ENCODE measurements at regions not wholly inside any gene's neighbourhood (a gene's known extent, or its start where the extent isn't known, plus 50 kb on each side); places are given as distances from the start of the nearest gene placed in this dataset.

DNA sequence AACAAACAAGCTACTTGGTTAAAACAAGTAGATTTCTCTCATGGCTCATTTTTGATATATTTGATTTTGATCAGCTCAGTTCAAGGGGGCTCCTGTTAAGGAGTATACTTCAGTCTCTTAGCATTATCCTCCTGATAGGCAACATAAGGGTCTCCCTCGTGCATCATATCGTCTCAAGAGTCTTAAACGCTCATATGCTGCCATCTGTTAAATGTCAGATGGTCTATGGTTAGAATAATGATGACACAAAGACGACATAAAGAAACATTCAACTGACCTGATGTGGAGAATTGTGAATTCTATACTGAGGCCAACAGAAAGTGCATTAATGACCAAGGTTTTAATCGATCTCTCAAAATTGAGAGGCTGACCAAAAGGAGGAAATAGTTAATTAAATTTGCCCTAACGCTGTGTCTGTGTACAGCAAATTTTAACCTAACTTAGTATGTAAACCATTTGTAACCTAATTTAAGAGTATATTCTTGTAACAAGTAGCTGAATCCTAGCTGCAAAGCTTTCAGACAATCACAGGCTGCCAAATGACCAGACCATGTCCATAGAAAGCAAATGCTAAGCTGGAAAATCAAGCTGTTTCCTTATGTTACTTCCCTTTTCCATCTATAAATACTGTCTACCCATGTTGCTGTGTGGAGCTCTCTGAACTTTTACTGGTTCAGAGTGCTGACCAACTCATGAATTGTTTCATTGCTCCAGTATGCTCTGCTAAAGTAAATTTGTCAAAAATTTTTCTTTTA lies 1688.5 kb downstream of the GRIK2 start:
- Histone ChIP-seq H3K36me3 (ENCODE audit: control insufficient read depth, insufficient read depth, low read length) (no peaks in the 10 kb centered on the region), H3K27ac (ENCODE audit: low read length) (no peak overlapping the region), H3K4me3 (ENCODE audit: low read length) (no peak overlapping the region), H3K9me3 (ENCODE audit: control insufficient read depth, insufficient read depth, low read length) (no peaks in the 10 kb centered on the region), H3K27me3 (ENCODE audit: control insufficient read depth, insufficient read depth, low read length) (no peaks in the 10 kb centered on the region), H3K4me1 (ENCODE audit: control insufficient read depth, insufficient read depth, low read length) (no peaks in the 10 kb centered on the region)
- no peak for DNase-seq (ENCODE audit: low read depth, low spot score)
- WGBS (ENCODE audit: insufficient coverage, insufficient read length) = no CpG with 5 or more reads among the region's 6 CpGs

DNA sequence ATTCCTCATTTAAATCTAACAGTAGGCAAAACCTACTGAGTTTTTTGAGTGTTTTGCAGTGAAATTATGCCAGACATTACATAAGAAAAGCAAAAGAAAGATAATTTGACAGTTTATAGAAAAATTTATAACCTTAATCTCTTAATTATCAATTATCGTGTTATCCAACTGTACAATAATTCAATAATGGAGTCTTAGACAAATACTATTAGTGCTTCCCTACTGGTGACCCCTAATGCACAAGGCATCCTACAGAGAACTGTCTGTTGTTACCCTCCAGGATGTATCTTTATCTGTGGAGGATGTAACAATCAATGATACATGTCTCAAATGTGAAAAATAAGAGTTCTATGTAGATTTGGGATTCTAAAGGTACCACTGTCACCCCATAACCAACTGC lies 1687.6 kb downstream of the GRIK2 start:
- Histone ChIP-seq H3K27ac (ENCODE audit: low read length) (no peak overlapping the region), H3K9me3 (ENCODE audit: control insufficient read depth, insufficient read depth, low read length) (no peaks in the 10 kb centered on the region), H3K4me1 (ENCODE audit: control insufficient read depth, insufficient read depth, low read length) (no peaks in the 10 kb centered on the region), H3K4me3 (ENCODE audit: low read length) (no peak overlapping the region), H3K36me3 (ENCODE audit: control insufficient read depth, insufficient read depth, low read length) (no peaks in the 10 kb centered on the region), H3K27me3 (ENCODE audit: control insufficient read depth, insufficient read depth, low read length) (no peaks in the 10 kb centered on the region)
- DNase-seq (ENCODE audit: low read depth, low spot score) = no peak
- no CpG with 5 or more reads among the region's 1 CpG for WGBS (ENCODE audit: insufficient coverage, insufficient read length)

DNA sequence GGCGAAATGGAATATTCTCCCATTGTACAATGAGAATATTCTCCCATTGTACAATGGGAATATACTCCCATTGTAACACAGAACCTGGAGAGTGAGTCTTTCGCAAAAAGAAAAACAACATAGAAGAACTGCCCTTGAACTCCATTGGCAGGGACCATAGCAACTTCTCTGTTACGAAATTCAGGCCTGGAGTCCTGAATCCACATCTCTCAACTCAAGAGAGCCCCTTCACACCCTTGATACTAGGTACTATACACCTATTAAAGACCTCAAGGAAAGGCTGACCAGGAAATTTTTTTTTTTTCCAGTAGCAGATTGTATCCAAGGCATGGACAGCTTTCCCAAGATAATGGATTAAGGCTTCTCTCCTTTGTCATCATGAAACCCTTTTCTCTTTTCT lies 1687.0 kb downstream of the GRIK2 start:
- Histone ChIP-seq H3K27ac (ENCODE audit: low read length) (no peak overlapping the region), H3K27me3 (ENCODE audit: control insufficient read depth, insufficient read depth, low read length) (no peaks in the 10 kb centered on the region), H3K4me3 (ENCODE audit: low read length) (no peak overlapping the region), H3K4me1 (ENCODE audit: control insufficient read depth, insufficient read depth, low read length) (no peaks in the 10 kb centered on the region), H3K9me3 (ENCODE audit: control insufficient read depth, insufficient read depth, low read length) (no peaks in the 10 kb centered on the region), H3K36me3 (ENCODE audit: control insufficient read depth, insufficient read depth, low read length) (no peaks in the 10 kb centered on the region)
- no CpG with 5 or more reads among the region's 3 CpGs for WGBS (ENCODE audit: insufficient coverage, insufficient read length)
- DNase-seq (ENCODE audit: low read depth, low spot score) = no peak

DNA sequence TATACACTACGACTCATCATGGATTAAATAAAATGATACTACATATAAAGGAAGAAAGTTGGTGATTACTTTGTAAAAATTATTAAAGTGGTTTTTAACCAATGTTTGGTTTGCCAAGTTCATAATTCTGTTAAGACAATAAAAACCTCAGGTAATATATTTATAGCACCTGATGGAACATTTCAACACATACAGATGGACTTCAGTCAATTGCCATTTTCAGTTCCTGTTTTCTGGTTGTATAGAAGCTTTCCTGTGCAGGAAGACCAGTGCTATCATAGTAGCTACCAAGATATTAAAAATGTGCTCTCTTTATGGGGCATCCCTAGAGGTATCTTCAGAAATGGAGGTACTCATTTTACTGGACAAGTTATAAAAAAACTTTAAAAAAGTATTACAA lies 1686.4 kb downstream of the GRIK2 start:
- no peak overlapping the region for H3K27ac ChIP-seq (ENCODE audit: low read length)
- DNase-seq (ENCODE audit: low read depth, low spot score) = no peak
- no peaks in the 10 kb centered on the region for H3K27me3 ChIP-seq (ENCODE audit: control insufficient read depth, insufficient read depth, low read length)
- H3K9me3 ChIP-seq (ENCODE audit: control insufficient read depth, insufficient read depth, low read length) = no peaks in the 10 kb centered on the region
- H3K4me1 ChIP-seq (ENCODE audit: control insufficient read depth, insufficient read depth, low read length) = no peaks in the 10 kb centered on the region
- no peak overlapping the region for H3K4me3 ChIP-seq (ENCODE audit: low read length)
- no CpG with 5 or more reads among the region's 1 CpG for WGBS (ENCODE audit: insufficient coverage, insufficient read length)
- H3K36me3 ChIP-seq (ENCODE audit: control insufficient read depth, insufficient read depth, low read length) = no peaks in the 10 kb centered on the region

DNA sequence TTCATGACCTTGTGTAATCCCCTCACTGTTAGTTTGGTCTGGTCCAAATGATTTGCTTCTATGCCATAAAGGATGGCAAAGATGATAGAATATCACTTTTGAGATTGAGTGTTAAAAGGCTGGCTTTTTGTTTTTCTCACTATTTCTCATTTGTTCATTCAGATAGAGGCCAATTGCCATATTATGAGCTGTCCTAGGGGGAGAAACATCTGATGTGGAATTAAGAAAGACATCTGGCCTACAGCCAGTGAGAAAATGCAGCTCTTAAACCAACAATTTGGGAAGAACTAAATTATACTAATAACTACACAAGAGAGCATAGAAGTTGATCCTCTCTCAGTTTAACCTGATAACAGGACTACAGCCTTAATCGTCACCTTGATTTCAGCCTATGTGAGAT lies 1668.6 kb downstream of the GRIK2 start:
- WGBS (ENCODE audit: insufficient coverage, insufficient read length) = no CpG with 5 or more reads among the region's 1 CpG
- no peak overlapping the region for H3K4me3 ChIP-seq (ENCODE audit: low read length)
- no peak for DNase-seq (ENCODE audit: low read depth, low spot score)

DNA sequence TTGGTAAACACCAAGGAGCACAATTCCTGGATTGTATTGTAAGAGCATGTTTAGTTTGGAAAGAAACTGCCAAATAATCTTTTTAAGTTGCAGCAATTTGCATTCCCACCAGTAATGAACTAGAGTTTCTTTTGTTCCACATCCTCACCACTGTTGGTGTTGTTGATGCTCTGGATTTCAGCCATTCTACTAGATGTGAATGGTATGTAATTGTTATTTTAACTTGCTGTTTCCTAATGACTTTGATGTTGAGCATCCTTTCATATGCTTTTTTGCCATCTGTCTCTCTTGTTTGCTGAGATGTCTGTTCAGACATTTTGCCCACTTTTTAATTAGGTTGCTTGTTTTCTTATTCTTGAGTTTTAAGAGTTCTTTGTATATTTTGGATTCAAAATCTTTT lies 1654.1 kb downstream of the GRIK2 start:
- Histone ChIP-seq H3K4me3 (ENCODE audit: low read length) (no peak overlapping the region), H3K27me3 (ENCODE audit: control insufficient read depth, insufficient read depth, low read length) (no peaks in the 10 kb centered on the region), H3K9me3 (ENCODE audit: control insufficient read depth, insufficient read depth, low read length) (no peaks in the 10 kb centered on the region), H3K27ac (ENCODE audit: low read length) (no peak overlapping the region), H3K36me3 (ENCODE audit: control insufficient read depth, insufficient read depth, low read length) (no peaks in the 10 kb centered on the region), H3K4me1 (ENCODE audit: control insufficient read depth, insufficient read depth, low read length) (no peaks in the 10 kb centered on the region)
- no peak for DNase-seq (ENCODE audit: low read depth, low spot score)

More for the DNA sequence above, 1668.6 kb downstream of the GRIK2 start:
- Histone ChIP-seq H3K27ac (ENCODE audit: low read length) (no peak overlapping the region), H3K4me1 (ENCODE audit: control insufficient read depth, insufficient read depth, low read length) (no peaks in the 10 kb centered on the region), H3K27me3 (ENCODE audit: control insufficient read depth, insufficient read depth, low read length) (no peaks in the 10 kb centered on the region), H3K36me3 (ENCODE audit: control insufficient read depth, insufficient read depth, low read length) (no peaks in the 10 kb centered on the region), H3K9me3 (ENCODE audit: control insufficient read depth, insufficient read depth, low read length) (no peaks in the 10 kb centered on the region)

DNA sequence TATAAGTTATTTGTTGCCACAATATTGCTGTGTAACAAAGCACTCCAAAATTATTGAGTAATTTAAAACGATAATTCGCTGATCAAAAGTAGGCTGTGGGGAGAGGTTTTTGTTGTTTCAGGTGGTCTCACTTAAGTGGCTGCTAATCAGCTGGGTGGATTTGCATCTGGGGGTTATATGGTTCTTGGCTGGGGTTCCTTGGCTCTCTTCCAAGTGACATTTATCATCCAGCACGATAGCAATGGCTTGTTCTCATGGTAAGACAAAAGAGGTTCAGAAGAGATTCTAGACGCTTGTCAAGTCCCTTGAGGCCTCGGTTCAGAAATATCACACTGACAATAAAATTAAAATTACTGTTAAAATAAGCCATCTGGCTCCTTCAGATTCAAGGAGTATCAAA lies 1648.8 kb downstream of the GRIK2 start:
- Histone ChIP-seq H3K4me1 (ENCODE audit: control insufficient read depth, insufficient read depth, low read length) (no peaks in the 10 kb centered on the region), H3K4me3 (ENCODE audit: low read length) (no peak overlapping the region), H3K27me3 (ENCODE audit: control insufficient read depth, insufficient read depth, low read length) (no peaks in the 10 kb centered on the region), H3K9me3 (ENCODE audit: control insufficient read depth, insufficient read depth, low read length) (no peaks in the 10 kb centered on the region), H3K27ac (ENCODE audit: low read length) (no peak overlapping the region), H3K36me3 (ENCODE audit: control insufficient read depth, insufficient read depth, low read length) (no peaks in the 10 kb centered on the region)
- no CpG with 5 or more reads among the region's 5 CpGs for WGBS (ENCODE audit: insufficient coverage, insufficient read length)
- DNase-seq (ENCODE audit: low read depth, low spot score) = no peak

DNA sequence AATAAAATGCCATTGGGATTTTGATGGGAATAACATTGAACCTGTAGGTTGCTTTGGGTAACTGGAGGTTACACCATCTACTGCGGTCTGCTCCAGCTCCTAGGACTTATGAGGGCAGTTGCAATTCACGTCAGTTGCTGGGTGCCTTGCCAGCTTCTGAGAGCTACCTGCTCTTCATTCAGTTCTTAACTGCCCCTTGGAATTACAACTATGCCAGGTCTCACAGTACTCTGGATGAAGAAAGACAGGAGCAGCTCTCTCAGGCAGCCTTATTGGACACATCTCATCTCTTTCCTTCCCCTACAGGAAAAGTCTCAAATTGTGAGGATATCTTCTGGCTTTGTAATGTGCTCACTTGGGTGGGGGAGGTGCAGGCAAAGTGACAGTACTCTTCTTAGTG lies 1643.3 kb downstream of the GRIK2 start:
- H3K4me1 ChIP-seq (ENCODE audit: control insufficient read depth, insufficient read depth, low read length) = no peaks in the 10 kb centered on the region
- no peaks in the 10 kb centered on the region for H3K9me3 ChIP-seq (ENCODE audit: control insufficient read depth, insufficient read depth, low read length)
- H3K36me3 ChIP-seq (ENCODE audit: control insufficient read depth, insufficient read depth, low read length) = no peaks in the 10 kb centered on the region
- no peaks in the 10 kb centered on the region for H3K27me3 ChIP-seq (ENCODE audit: control insufficient read depth, insufficient read depth, low read length)
- no peak overlapping the region for H3K4me3 ChIP-seq (ENCODE audit: low read length)
- no peak overlapping the region for H3K27ac ChIP-seq (ENCODE audit: low read length)
- WGBS (ENCODE audit: insufficient coverage, insufficient read length) = no CpG with 5 or more reads among the region's 2 CpGs
- no peak for DNase-seq (ENCODE audit: low read depth, low spot score)

DNA sequence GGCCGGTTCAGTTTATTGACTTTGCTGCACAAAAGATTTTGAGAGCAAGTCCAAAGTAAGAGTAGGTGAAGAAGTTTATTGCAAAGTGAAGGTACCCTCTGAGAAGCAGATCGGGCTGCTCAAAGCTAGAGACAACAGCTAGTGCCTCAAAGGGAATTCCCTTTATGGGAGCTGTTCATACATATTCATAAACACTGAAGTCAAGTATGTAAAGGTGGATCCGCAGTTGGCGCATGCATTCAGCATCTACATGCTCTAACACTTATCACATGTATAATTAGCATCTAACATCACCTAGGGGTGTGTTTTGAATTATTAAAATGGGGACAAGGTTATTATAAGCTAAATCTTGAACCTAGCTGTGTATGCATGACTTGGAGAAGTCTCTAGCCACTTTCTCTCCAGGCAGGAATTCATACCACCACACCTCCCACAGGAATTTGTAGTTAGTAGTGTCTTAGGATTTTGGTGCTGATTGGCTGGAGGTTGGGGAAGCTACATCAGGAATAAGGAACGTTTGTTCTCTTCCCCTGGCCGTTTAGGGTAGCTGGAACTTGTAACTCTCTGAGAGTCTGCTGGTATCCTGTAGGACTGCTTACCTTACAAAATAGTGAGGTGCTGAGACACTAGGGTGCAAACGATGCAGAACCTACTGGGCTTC lies 1633.9 kb downstream of the GRIK2 start:
- H3K27ac ChIP-seq (ENCODE audit: low read length) = no peak overlapping the region
- H3K4me1 ChIP-seq (ENCODE audit: control insufficient read depth, insufficient read depth, low read length) = no peaks in the 10 kb centered on the region
- H3K4me3 ChIP-seq (ENCODE audit: low read length) = no peak overlapping the region
- DNase-seq (ENCODE audit: low read depth, low spot score) = no peak
- WGBS (ENCODE audit: insufficient coverage, insufficient read length) = no CpG with 5 or more reads among the region's 7 CpGs
- no peaks in the 10 kb centered on the region for H3K27me3 ChIP-seq (ENCODE audit: control insufficient read depth, insufficient read depth, low read length)
- no peaks in the 10 kb centered on the region for H3K9me3 ChIP-seq (ENCODE audit: control insufficient read depth, insufficient read depth, low read length)
- no peaks in the 10 kb centered on the region for H3K36me3 ChIP-seq (ENCODE audit: control insufficient read depth, insufficient read depth, low read length)

DNA sequence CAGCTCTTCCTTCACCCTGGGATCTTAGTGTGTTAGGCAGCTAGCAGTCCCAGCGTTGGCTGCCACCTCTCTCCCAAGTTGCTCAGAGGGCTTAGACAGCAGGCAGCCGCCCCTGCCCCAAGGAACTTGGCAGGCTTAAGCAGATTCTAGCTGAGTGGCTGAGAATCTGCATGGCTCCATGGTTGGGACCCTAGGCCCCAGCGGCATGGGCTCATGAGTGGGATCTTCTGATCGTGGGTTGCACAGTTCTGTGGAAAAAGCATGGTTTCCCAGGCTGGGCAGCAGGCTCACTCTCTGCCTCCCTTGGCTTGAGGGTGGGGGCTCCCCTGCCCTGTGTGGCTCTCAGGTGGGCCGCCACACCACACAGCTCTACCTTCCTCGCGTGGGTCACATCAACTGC lies 1624.9 kb downstream of the GRIK2 start:
- no CpG with 5 or more reads among the region's 7 CpGs for WGBS (ENCODE audit: insufficient coverage, insufficient read length)
- Histone ChIP-seq H3K4me3 (ENCODE audit: low read length) (no peak overlapping the region), H3K27ac (ENCODE audit: low read length) (no peak overlapping the region), H3K4me1 (ENCODE audit: control insufficient read depth, insufficient read depth, low read length) (no peaks in the 10 kb centered on the region), H3K36me3 (ENCODE audit: control insufficient read depth, insufficient read depth, low read length) (no peaks in the 10 kb centered on the region), H3K9me3 (ENCODE audit: control insufficient read depth, insufficient read depth, low read length) (no peaks in the 10 kb centered on the region), H3K27me3 (ENCODE audit: control insufficient read depth, insufficient read depth, low read length) (no peaks in the 10 kb centered on the region)
- DNase-seq (ENCODE audit: low read depth, low spot score) = no peak

DNA sequence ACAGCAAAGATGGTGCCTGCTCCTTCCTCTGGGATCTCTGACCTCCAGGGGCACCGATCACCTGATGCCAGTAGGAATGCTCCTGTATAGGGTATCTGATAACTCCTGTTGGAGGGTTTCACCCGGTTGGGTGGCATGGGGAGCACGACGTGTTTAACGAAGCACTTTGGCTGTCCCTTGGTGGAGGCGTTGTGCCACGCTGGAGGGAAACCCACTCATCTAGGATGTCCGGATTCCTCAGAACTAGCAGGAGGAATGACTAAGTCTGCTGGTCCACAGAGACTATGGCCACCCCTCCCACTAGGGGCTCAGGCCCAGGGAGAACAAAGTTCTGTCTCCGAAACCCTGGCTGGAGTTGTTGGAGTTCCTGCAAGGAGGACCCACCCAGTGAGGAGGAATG lies 1624.4 kb downstream of the GRIK2 start:
- no peak overlapping the region for H3K4me3 ChIP-seq (ENCODE audit: low read length)
- no peak overlapping the region for H3K27ac ChIP-seq (ENCODE audit: low read length)
- no peaks in the 10 kb centered on the region for H3K4me1 ChIP-seq (ENCODE audit: control insufficient read depth, insufficient read depth, low read length)
- no CpG with 5 or more reads among the region's 9 CpGs for WGBS (ENCODE audit: insufficient coverage, insufficient read length)
- no peaks in the 10 kb centered on the region for H3K36me3 ChIP-seq (ENCODE audit: control insufficient read depth, insufficient read depth, low read length)
- no peaks in the 10 kb centered on the region for H3K27me3 ChIP-seq (ENCODE audit: control insufficient read depth, insufficient read depth, low read length)
- no peaks in the 10 kb centered on the region for H3K9me3 ChIP-seq (ENCODE audit: control insufficient read depth, insufficient read depth, low read length)
- no peak for DNase-seq (ENCODE audit: low read depth, low spot score)

Data from iPS DF 6.9 (cell line).